SK-N-SH (cell line): ENCODE measurements at regions not wholly inside any gene's neighbourhood (a gene's known extent, or its start where the extent isn't known, plus 50 kb on each side); places are given as distances from the start of the nearest gene placed in this dataset.

Source experiments
- CTCF ChIA-PET: fragments of 300-600, 350-600 bp; formaldehyde crosslinking; extraction: SDS; loops from one replicate; lab custom pipeline; 2021; lab: Yijun Ruan, JAX
- POLR2A ChIA-PET: fragments of 350-600 bp; sonication (Branson Sonifier 250); formaldehyde crosslinking; extraction: SDS; loops from one replicate; lab custom pipeline; 2020; ENCODE audit warnings: antibody characterized with exemption, inconsistent platforms; lab: Yijun Ruan, JAX
- DNase-seq: peaks from one replicate; pipeline ENCODE4 v3.0.0; 2012
- H2AFZ ChIP-seq: fragments of 200-600 bp; sonication (generic); 2 replicates; pipeline ENCODE4 v1.8.1; 2016; ENCODE audit warnings: antibody characterized with exemption, mild to moderate bottlenecking, low read depth
- H3F3A ChIP-seq: fragments of 200-600 bp; sonication (generic); replicated peaks from 2 replicates; pipeline ENCODE3; 2016; ENCODE audit warnings: antibody characterized with exemption, mild to moderate bottlenecking; ENCODE audit not compliant: insufficient read depth
- H3K27ac ChIP-seq, 2 experiments: fragments of 200-500 bp in 1 of 2; fragments of 200-600 bp in 1 of 2; sonication (Bioruptor generic) in 1 of 2; sonication (generic), shearing (Covaris generic) in 1 of 2; 2 replicates each; pipeline versions ENCODE4 v1.5.1 to v1.6.1; 2014 to 2016; ENCODE audit warnings: low read depth in 2 of 2, inconsistent platforms in 1 of 2, low read length in 1 of 2, mild to moderate bottlenecking in 1 of 2, mixed read lengths in 1 of 2
- H3K27me3 ChIP-seq: fragments of 200-600 bp; sonication (generic), shearing (Covaris generic); 2 replicates; pipeline ENCODE4 v1.6.1; 2016; ENCODE audit warnings: mixed run types; ENCODE audit not compliant: insufficient read depth
- H3K36me3 ChIP-seq, 2 experiments: fragments of 200-500 bp in 1 of 2; fragments of 200-600 bp in 1 of 2; sonication (Bioruptor generic) in 1 of 2; sonication (generic) in 1 of 2; replicated peaks in 1 of 2; 2 replicates each; pipeline versions ENCODE3 to v1.5.1; 2014 to 2016; ENCODE audit warnings: low read length in 1 of 2, mild to moderate bottlenecking in 1 of 2; ENCODE audit not compliant: insufficient read depth in 2 of 2, control insufficient read depth in 1 of 2
- H3K4me1 ChIP-seq, 2 experiments: fragments of 200-500 bp in 1 of 2; fragments of 200-600 bp in 1 of 2; sonication (Bioruptor generic) in 1 of 2; sonication (generic), shearing (Covaris generic) in 1 of 2; 2 replicates each; pipeline versions ENCODE4 v1.5.1 to v1.6.1; 2014 to 2016; ENCODE audit warnings: low read depth in 1 of 2, low read length in 1 of 2, mixed run types in 1 of 2; ENCODE audit not compliant: insufficient read depth in 2 of 2, control insufficient read depth in 1 of 2
- H3K4me2 ChIP-seq: fragments of 200-600 bp; sonication (generic), shearing (Covaris generic); 2 replicates; pipeline ENCODE4 v1.6.1; 2017; ENCODE audit warnings: mixed run types
- H3K4me3 ChIP-seq, 2 experiments: fragments of 200-500 bp in 1 of 2; fragments of 200-600 bp in 1 of 2; sonication (Bioruptor generic) in 1 of 2; sonication (generic), shearing (Covaris generic) in 1 of 2; 2 replicates each; pipeline versions ENCODE4 v1.5.1 to v1.8.1; 2014 to 2016; ENCODE audit warnings: low read depth in 2 of 2, inconsistent platforms in 1 of 2, low read length in 1 of 2, mild to moderate bottlenecking in 1 of 2, mixed read lengths in 1 of 2, moderate library complexity in 1 of 2
- H3K79me2 ChIP-seq: fragments of 200-600 bp; sonication (generic); 2 replicates; pipeline ENCODE4 v1.8.1; 2017; ENCODE audit warnings: mild to moderate bottlenecking; ENCODE audit not compliant: insufficient read depth
- H3K9ac ChIP-seq: fragments of 200-600 bp; sonication (generic); 2 replicates; pipeline ENCODE4 v1.6.1; 2017; ENCODE audit warnings: mixed run types
- H3K9me2 ChIP-seq: fragments of 200-600 bp; sonication (generic); 2 replicates; pipeline ENCODE4 v1.6.1; 2017; ENCODE audit warnings: mixed run types
- H3K9me3 ChIP-seq: fragments of 200-600 bp; sonication (generic); 2 replicates; pipeline ENCODE4 v1.6.1; 2017; ENCODE audit warnings: mixed run types, mild to moderate bottlenecking, moderate library complexity
- H4K20me1 ChIP-seq: fragments of 200-600 bp; sonication (generic); 2 replicates; pipeline ENCODE4 v1.6.1; 2017; ENCODE audit warnings: mild to moderate bottlenecking, mixed run types; ENCODE audit not compliant: insufficient read depth
- CHD2 ChIP-seq: fragments of 150-350 bp; IDR thresholded peaks from 2 replicates; pipeline ENCODE4 v1.6.1; 2018; ENCODE audit warnings: low read length; ENCODE audit not compliant: partially characterized antibody
- CTCF ChIP-seq: fragments of 200-600 bp; sonication (generic); IDR thresholded peaks from 2 replicates; pipeline ENCODE4 v1.6.1; 2017; ENCODE audit warnings: antibody characterized with exemption, mild to moderate bottlenecking, moderate library complexity
- ELF1 ChIP-seq: IDR thresholded peaks from 2 replicates; pipeline ENCODE4 v1.4.0; 2012
- EP300 ChIP-seq, 2 experiments: IDR thresholded peaks; 2 replicates each; pipeline versions ENCODE4 v1.4.0 to v1.6.1; 2012; ENCODE audit warnings: borderline replicate concordance in 1 of 2, low read depth in 1 of 2, low read length in 1 of 2
- FOXJ3 ChIP-seq: sonication (generic); formaldehyde crosslinking; IDR thresholded peaks from 2 replicates; pipeline ENCODE4 v1.5.1; 2020; ENCODE audit warnings: mild to moderate bottlenecking, missing genetic modification reagents
- FOXM1 ChIP-seq: IDR thresholded peaks from 2 replicates; pipeline ENCODE4 v1.4.0; 2012; ENCODE audit warnings: low read depth, mild to moderate bottlenecking
- GABPA ChIP-seq: IDR thresholded peaks from 2 replicates; pipeline ENCODE4 v1.4.0; 2012; ENCODE audit warnings: low read depth, mild to moderate bottlenecking
- GATA2 ChIP-seq: sonication (generic); formaldehyde crosslinking; IDR thresholded peaks from 2 replicates; pipeline ENCODE4 v1.5.0; 2020; ENCODE audit warnings: mild to moderate bottlenecking, missing genetic modification reagents
- MXI1 ChIP-seq: IDR thresholded peaks from 2 replicates; pipeline ENCODE4 v1.6.1; 2012; ENCODE audit warnings: mild to moderate bottlenecking, low read depth, low read length, improper control_type of control experiment
- NFIC ChIP-seq: IDR thresholded peaks from 2 replicates; pipeline ENCODE4 v1.4.0; 2012; ENCODE audit warnings: borderline replicate concordance
- RAD21 ChIP-seq: IDR thresholded peaks from 2 replicates; pipeline ENCODE4 v1.6.1; 2012; ENCODE audit warnings: mild to moderate bottlenecking, low read length
- RFX5 ChIP-seq: IDR thresholded peaks from 2 replicates; pipeline ENCODE4 v1.6.1; 2012; ENCODE audit warnings: mild to moderate bottlenecking, improper control_type of control experiment, low read length
- RXRA ChIP-seq: IDR thresholded peaks from 2 replicates; pipeline ENCODE4 v1.4.0; 2012; ENCODE audit warnings: low read depth, mild to moderate bottlenecking, borderline replicate concordance
- SIN3A ChIP-seq: IDR thresholded peaks from 2 replicates; pipeline ENCODE4 v1.6.1; 2012; ENCODE audit warnings: low read depth, mild to moderate bottlenecking, low read length, moderate library complexity, borderline replicate concordance
- SMC3 ChIP-seq: IDR thresholded peaks from 2 replicates; pipeline ENCODE4 v1.6.1; 2012; ENCODE audit warnings: low read depth, low read length, improper control_type of control experiment
- TAF1 ChIP-seq: IDR thresholded peaks from 2 replicates; pipeline ENCODE4 v1.6.1; 2012; ENCODE audit warnings: low read depth, mild to moderate bottlenecking, low read length, moderate library complexity, borderline replicate concordance
- USF2 ChIP-seq: fragments of 150-350 bp; IDR thresholded peaks from 2 replicates; pipeline ENCODE4 v1.6.1; 2017; ENCODE audit warnings: antibody characterized with exemption, low read length, low read depth, borderline replicate concordance
- YY1 ChIP-seq: IDR thresholded peaks from 2 replicates; pipeline ENCODE4 v1.4.0; 2012; ENCODE audit warnings: low read depth, mild to moderate bottlenecking
- WGBS: methylation state at CpG from one replicate; pipeline ENCODE4 v1.1.6; 2017; ENCODE audit warnings: low lambda C conversion rate; 5-methylcytosine and 5-hydroxymethylcytosine counted together

- no peak for DNase-seq
- no peaks in the 10 kb centered on the region for H3K9me2 ChIP-seq
- no peak overlapping the region for H3K9ac ChIP-seq
- WGBS: 65% methylated on average over 5 of the region's 11 CpGs
- TF ChIP-seq SMC3: no peak
- TF ChIP-seq CHD2: no peak
- no peak for TF ChIP-seq GABPA
- no peak for TF ChIP-seq RAD21
- no peak for TF ChIP-seq NFIC
- no peak for TF ChIP-seq YY1
- TF ChIP-seq FOXJ3 (CRISPR knock-in tag): no peak
- TF ChIP-seq RFX5: no peak
- no peak for TF ChIP-seq CTCF
- no peak for TF ChIP-seq FOXM1
- no peak for TF ChIP-seq RXRA
- TF ChIP-seq TAF1: no peak
- TF ChIP-seq SIN3A: no peak
- TF ChIP-seq MXI1: no peak
- no peak for TF ChIP-seq ELF1
- TF ChIP-seq EP300 (IDR thresholded peaks at IDR 0.05; ENCODE audit: borderline replicate concordance in 1 of 2, low read depth in 1 of 2, low read length in 1 of 2): no peak
- TF ChIP-seq USF2: no peak
- TF ChIP-seq GATA2 (CRISPR knock-in tag): no peak
- TF ChIP-seq, all 33 proteins: peak for 0
- Histone ChIP-seq H3K27me3 (no peaks in the 10 kb centered on the region), H3K4me2 (no peak overlapping the region), H4K20me1 (no peaks in the 10 kb centered on the region), H3K4me3 (no peak overlapping the region), H3K9me3 (no peaks in the 10 kb centered on the region), H3K27ac (no peak overlapping the region), H2AFZ (no peak overlapping the region), H3K36me3 (no peaks in the 10 kb centered on the region), H3F3A (no peaks in the 10 kb centered on the region), H3K79me2 (no peaks in the 10 kb centered on the region), H3K4me1 (peaks cover 0 to 16% of the 10 kb centered on the region in 2 experiments; a peak in 2 of 4 replicates)
- ChIA-PET POLR2A (no interaction called here), CTCF (interaction anchor here (1.4 kb wide), 1 partner anchor 281 kb away, joined by 3 read pairs; no protein-coding TSS in a partner anchor)
These were observed 382.8 kb downstream of the EPM2A start for GRCh38 chr6:145352382-145353080.
